ENCODE measurements at regions not wholly inside any gene's neighbourhood (a gene's known extent, or its start where the extent isn't known, plus 50 kb on each side); places are given as distances from the start of the nearest gene placed in this dataset.

GRCh38 chr2:103860016-103860415 lies 993.9 kb upstream of the POU3F3 start:
- no peak for TF ChIP-seq CTCF (IDR thresholded peaks at IDR 0.05)
- no peaks in the 10 kb centered on the region for H3K27me3 ChIP-seq
- DNase-seq (no peak), ATAC-seq (no peak)
- 81 to 94% methylated on average over 2 of the region's 2 CpGs for WGBS, 2 donors
- H3K9me3 ChIP-seq, result no peaks in the 10 kb centered on the region
- no peaks in the 10 kb centered on the region for H3K4me1 ChIP-seq
- intact Hi-C loops (cut with DNase I), result no loop called here
- no peak overlapping the region for H3K27ac ChIP-seq
- H3K4me3 ChIP-seq, result no peak overlapping the region
- no peaks in the 10 kb centered on the region for H3K36me3 ChIP-seq

- intact Hi-C loops (cut with DNase I), result no loop called here
- Histone ChIP-seq H3K36me3 (no peaks in the 10 kb centered on the region), H3K4me3 (no peak overlapping the region), H3K9me3 (peaks cover 0 to 4% (median 0%) of the 10 kb centered on the region in 11 donors), H3K27ac (no peak overlapping the region), H3K27me3 (no peaks in the 10 kb centered on the region), H3K4me1 (no peaks in the 10 kb centered on the region)
- DNase-seq, result no peak
- 86 to 93% methylated on average over 2 of the region's 2 CpGs for WGBS, 2 donors
- ATAC-seq, result no peak
- no peak for TF ChIP-seq CTCF (IDR thresholded peaks at IDR 0.05)
Observed at GRCh38 chr2:103868396-103868795, 985.5 kb upstream of the POU3F3 start.

- TF ChIP-seq CTCF (IDR thresholded peaks at IDR 0.05), result no peak
- H3K27ac ChIP-seq, result no peak overlapping the region
- 64 to 65% methylated on average over 10 of the region's 10 CpGs for WGBS, 2 donors
- no peak overlapping the region for H3K4me3 ChIP-seq
- ATAC-seq, result no peak
- intact Hi-C loops (cut with DNase I), result no loop called here
- no peaks in the 10 kb centered on the region for H3K36me3 ChIP-seq
- no peaks in the 10 kb centered on the region for H3K27me3 ChIP-seq
- no peaks in the 10 kb centered on the region for H3K4me1 ChIP-seq
- H3K9me3 ChIP-seq, result peaks cover 0 to 7% (median 0%) of the 10 kb centered on the region in 11 donors
- no peak for DNase-seq
Observed at GRCh38 chr2:103873716-103874351, 980.1 kb upstream of the POU3F3 start.

- intact Hi-C loops (cut with DNase I), result no loop called here
- Histone ChIP-seq H3K36me3 (no peaks in the 10 kb centered on the region), H3K9me3 (peaks cover 0 to 7% (median 0%) of the 10 kb centered on the region in 11 donors), H3K27ac (no peak overlapping the region), H3K4me1 (no peaks in the 10 kb centered on the region), H3K4me3 (no peak overlapping the region), H3K27me3 (no peaks in the 10 kb centered on the region)
- DNase-seq (no peak), ATAC-seq (no peak)
- WGBS, 2 donors, result 10 to 33% methylated on average over 1 of the region's 1 CpG
- no peak for TF ChIP-seq CTCF (IDR thresholded peaks at IDR 0.05)
Observed at GRCh38 chr2:103875131-103875530, 978.8 kb upstream of the POU3F3 start.

Data from heart right ventricle (tissue), 16 donors.